ENCODE measurements at regions not wholly inside any gene's neighbourhood (a gene's known extent, or its start where the extent isn't known, plus 50 kb on each side); places are given as distances from the start of the nearest gene placed in this dataset.

- H3K4me3 ChIP-seq = no peak overlapping the region
- peaks cover 7% of the 10 kb centered on the region; the same call in 2 of the 3 replicates for H3K4me1 ChIP-seq
- WGBS (ENCODE audit: missing lambda C conversion rate) = 62% methylated on average over 5 of the region's 5 CpGs
- TF ChIP-seq ZC3H11A (IDR thresholded peaks at IDR 0.05) (no peak), RNF2 (IDR thresholded peaks at IDR 0.05; ENCODE audit: borderline replicate concordance, low read depth) (no peak), NR3C1 (IDR thresholded peaks at IDR 0.05) (no peak), EHF (CRISPR knock-in tag; IDR thresholded peaks at IDR 0.05) (no peak), FOXS1 (CRISPR knock-in tag; IDR thresholded peaks at IDR 0.05) (no peak), REST (IDR thresholded peaks at IDR 0.05) (no peak), E2F6 (IDR thresholded peaks at IDR 0.05; ENCODE audit: borderline replicate concordance, low read depth) (no peak), POLR2A (IDR thresholded peaks at IDR 0.05; ENCODE audit: low read length) (no peak), CEBPB (IDR thresholded peaks at IDR 0.05) (no peak)
- no peaks in the 10 kb centered on the region for H3K9me3 ChIP-seq
- ChIA-PET CTCF (interaction anchor here (1.8 to 3.3 kb wide), 3 partner anchors 15 to 393 kb away, joined by 4 to 14 read pairs (median 4); no protein-coding TSS in a partner anchor), POLR2A (interaction anchor here (0.6 kb wide), 1 partner anchor 70 kb away, joined by 4 read pairs; no protein-coding TSS in a partner anchor)
- DNase-seq (ENCODE audit: low read depth in 1 of 2, low spot score in 1 of 2) (no peak), ATAC-seq (no peak), FAIRE-seq (no peak)
- H3K4me2 ChIP-seq = no peak overlapping the region
- H3K27ac ChIP-seq = no peak overlapping the region
Measured at GRCh38 chr1:224529844-224530243, 86.3 kb upstream of the CNIH3 start.

GRCh38 chr1:224533517-224533916 is 82.6 kb upstream of the CNIH3 start:
- FAIRE-seq (no peak), DNase-seq (ENCODE audit: low read depth in 1 of 2, low spot score in 1 of 2) (no peak), ATAC-seq (no peak)
- POLR2A ChIA-PET = no interaction called here
- H3K4me2 ChIP-seq = no peak overlapping the region
- peaks cover 7% of the 10 kb centered on the region; the same call in 2 of the 3 replicates for H3K4me1 ChIP-seq
- H3K4me3 ChIP-seq = no peak overlapping the region
- H3K9me3 ChIP-seq = no peaks in the 10 kb centered on the region
- WGBS (ENCODE audit: missing lambda C conversion rate) = 40% methylated on average over 6 of the region's 6 CpGs
- H3K27ac ChIP-seq = no peak overlapping the region
- CTCF ChIA-PET = interaction anchor here (0.7 to 1.5 kb wide), 2 partner anchors 11 to 119 kb away, joined by 3 read pairs; no protein-coding TSS in a partner anchor
- TF ChIP-seq JUNB (IDR thresholded peaks at IDR 0.05) (no peak), E2F6 (IDR thresholded peaks at IDR 0.05; ENCODE audit: borderline replicate concordance, low read depth) (no peak), NR3C1 (IDR thresholded peaks at IDR 0.05) (no peak), CHD2 (IDR thresholded peaks at IDR 0.05; ENCODE audit: low read length, partially characterized antibody) (no peak), CHD4 (IDR thresholded peaks at IDR 0.05; ENCODE audit: borderline replicate concordance) (no peak), EHF (CRISPR knock-in tag; IDR thresholded peaks at IDR 0.05) (no peak), RAD21 (conservative IDR thresholded peaks at IDR 0.05 in 1 of 2, IDR thresholded peaks at IDR 0.05 in 1 of 2) (no peak)

GRCh38 chr1:224534731-224535130 is 81.4 kb upstream of the CNIH3 start:
- H3K9me3 ChIP-seq = no peaks in the 10 kb centered on the region
- CTCF ChIA-PET = interaction anchor here (1.5 kb wide), 2 partner anchors 10 to 22 kb away, joined by 3 to 7 read pairs; no protein-coding TSS in a partner anchor
- ATAC-seq (no peak; a peak in 1 of 6 replicates), FAIRE-seq (no peak), DNase-seq (ENCODE audit: low read depth in 1 of 2, low spot score in 1 of 2) (no peak)
- no peak overlapping the region for H3K4me3 ChIP-seq
- H3K4me2 ChIP-seq = no peak overlapping the region
- TF ChIP-seq CTCF (IDR thresholded peaks at IDR 0.05) = no peak
- TF ChIP-seq CEBPB (IDR thresholded peaks at IDR 0.05) = no peak
- TF ChIP-seq E2F6 (IDR thresholded peaks at IDR 0.05; ENCODE audit: borderline replicate concordance, low read depth) = no peak
- TF ChIP-seq MYC (IDR thresholded peaks at IDR 0.05; ENCODE audit: borderline replicate concordance, low read length) = no peak
- TF ChIP-seq HOXB5 (CRISPR knock-in tag; IDR thresholded peaks at IDR 0.05) = no peak
- TF ChIP-seq EHF (CRISPR knock-in tag; IDR thresholded peaks at IDR 0.05) = no peak
- no peak for TF ChIP-seq USF2 (IDR thresholded peaks at IDR 0.05)
- no peak for TF ChIP-seq HMGXB4 (CRISPR knock-in tag; IDR thresholded peaks at IDR 0.05; ENCODE audit: borderline replicate concordance)
- TF ChIP-seq NR3C1 (IDR thresholded peaks at IDR 0.05) = no peak
- no peak for TF ChIP-seq KDM1A (IDR thresholded peaks at IDR 0.05; ENCODE audit: low read depth)
- no peak for TF ChIP-seq ZFP36 (IDR thresholded peaks at IDR 0.05; ENCODE audit: borderline replicate concordance, partially characterized antibody)
- 75% methylated on average over 3 of the region's 3 CpGs for whole genome bisulfite sequencing (ENCODE audit: missing lambda C conversion rate)
- no peaks in the 10 kb centered on the region for H3K4me1 ChIP-seq
- H3K27ac ChIP-seq = no peak overlapping the region
- POLR2A ChIA-PET = no interaction called here

All from A549 (cell line).